H1 (cell line): ENCODE measurements at regions not wholly inside any gene's neighbourhood (a gene's known extent, or its start where the extent isn't known, plus 50 kb on each side); places are given as distances from the start of the nearest gene placed in this dataset.

ENCODE experiments used
- ATF2 ChIP-seq: IDR thresholded peaks from 2 replicates; pipeline ENCODE4 v1.6.1; 2012; ENCODE audit warnings: low read length, inconsistent platforms
- BACH1 ChIP-seq: IDR thresholded peaks from 2 replicates; pipeline ENCODE4 v1.6.1; 2012; ENCODE audit warnings: low read length, improper control_type of control experiment
- CHD7 ChIP-seq: fragments of 300-600 bp; sonication (generic); IDR thresholded peaks from 2 replicates; pipeline ENCODE4 v1.7.1; 2012; ENCODE audit warnings: low read length, moderate library complexity, mild to moderate bottlenecking, inconsistent platforms; ENCODE audit not compliant: insufficient replicate concordance
- GABPA ChIP-seq: IDR thresholded peaks from 2 replicates; pipeline ENCODE4 v1.6.1; 2011; ENCODE audit warnings: mild to moderate bottlenecking, low read length, moderate library complexity, borderline replicate concordance; ENCODE audit not compliant: insufficient read depth
- JUND ChIP-seq: IDR thresholded peaks from 2 replicates; pipeline ENCODE4 v1.6.1; 2011; ENCODE audit warnings: mild to moderate bottlenecking, improper control_type of control experiment, low read length
- MAX ChIP-seq: IDR thresholded peaks from 2 replicates; pipeline ENCODE4 v1.6.1; 2012; ENCODE audit warnings: inconsistent platforms
- PHF8 ChIP-seq: fragments of 200-600 bp; sonication (generic); conservative IDR thresholded peaks from 2 replicates; pipeline ENCODE4 v1.7.1; 2012; ENCODE audit warnings: low read depth, mild to moderate bottlenecking, inconsistent platforms, low read length, moderate library complexity
- RAD21 ChIP-seq, 2 experiments: IDR thresholded peaks in 1 of 2; conservative IDR thresholded peaks in 1 of 2; 2 replicates each; pipeline ENCODE4 v1.6.1; 2011; ENCODE audit warnings: low read depth in 2 of 2, low read length in 2 of 2, improper control_type of control experiment in 1 of 2, inconsistent platforms in 1 of 2, mild to moderate bottlenecking in 1 of 2, moderate library complexity in 1 of 2
- SP1 ChIP-seq: IDR thresholded peaks from 2 replicates; pipeline ENCODE4 v1.6.1; 2011; ENCODE audit warnings: low read depth, low read length

DNA sequence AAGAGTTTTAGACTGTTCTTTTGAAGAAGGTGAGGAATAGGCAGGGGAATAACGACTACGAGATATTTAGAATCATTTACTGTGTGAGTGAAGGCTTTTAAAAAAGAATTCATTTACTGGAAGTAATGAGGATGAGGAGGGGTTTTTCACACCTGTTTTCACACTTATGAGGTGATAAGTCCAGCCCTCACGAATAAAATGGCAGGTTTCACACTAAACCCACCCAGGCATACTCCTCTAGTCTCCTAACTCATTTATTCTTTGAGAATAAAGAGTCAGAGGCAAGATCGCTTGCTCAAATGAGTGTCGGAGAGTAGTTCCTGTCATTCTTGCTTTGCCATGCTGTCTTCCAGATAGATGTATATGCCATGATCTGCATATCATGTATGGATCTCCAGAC, 79.0 kb upstream of the ZEB2 start (continued):
- no peak for TF ChIP-seq CHD7
- no peak for TF ChIP-seq RAD21 (IDR thresholded peaks at IDR 0.05 in 1 of 2, conservative IDR thresholded peaks at IDR 0.05 in 1 of 2; ENCODE audit: low read depth in 2 of 2, low read length in 2 of 2)
- TF ChIP-seq SP1: no peak
- no peak for TF ChIP-seq ATF2
- TF ChIP-seq PHF8: no peak
- TF ChIP-seq MAX: no peak
- no peak for TF ChIP-seq JUND
- TF ChIP-seq GABPA: no peak
- no peak for TF ChIP-seq BACH1
